ENCODE measurements at regions not wholly inside any gene's neighbourhood (a gene's known extent, or its start where the extent isn't known, plus 50 kb on each side); places are given as distances from the start of the nearest gene placed in this dataset.

- Histone ChIP-seq H3K4me1 (no peaks in the 10 kb centered on the region), H3K4me3 (no peak overlapping the region), H3K9me3 (no peaks in the 10 kb centered on the region), H3K27ac (no peak overlapping the region), H3K4me2 (no peak overlapping the region)
- TF ChIP-seq RNF2 (IDR thresholded peaks at IDR 0.05; ENCODE audit: borderline replicate concordance, low read depth) = no peak
- TF ChIP-seq ELK1 (IDR thresholded peaks at IDR 0.05; ENCODE audit: low read depth, low read length) = no peak
- no peak for TF ChIP-seq POLR2AphosphoS2 (conservative IDR thresholded peaks at IDR 0.05; ENCODE audit: low read length)
- no peak for TF ChIP-seq ESRRA (IDR thresholded peaks at IDR 0.05; ENCODE audit: borderline replicate concordance, low read length)
- TF ChIP-seq JUN (IDR thresholded peaks at IDR 0.05) = no peak
- no peak for TF ChIP-seq GATA3 (IDR thresholded peaks at IDR 0.05; ENCODE audit: borderline replicate concordance)
- no peak for TF ChIP-seq CBX8 (IDR thresholded peaks at IDR 0.05)
- TF ChIP-seq EHF (CRISPR knock-in tag; IDR thresholded peaks at IDR 0.05) = no peak
- no peak for TF ChIP-seq HEYL (CRISPR knock-in tag; IDR thresholded peaks at IDR 0.05)
- no peak for TF ChIP-seq HDAC2 (IDR thresholded peaks at IDR 0.05)
- no peak for TF ChIP-seq MAFK (IDR thresholded peaks at IDR 0.05; ENCODE audit: partially characterized antibody)
- TF ChIP-seq CTCF (IDR thresholded peaks at IDR 0.05) = no peak
- TF ChIP-seq KDM1A (IDR thresholded peaks at IDR 0.05; ENCODE audit: low read depth) = no peak
- DNase-seq (ENCODE audit: low read depth in 1 of 2, low spot score in 1 of 2) = no peak
- 16% methylated on average over 3 of the region's 3 CpGs for WGBS (ENCODE audit: missing lambda C conversion rate)
- ChIA-PET POLR2A (no interaction called here), CTCF (no interaction called here)
- ATAC-seq = no peak
- FAIRE-seq = no peak
Measured at GRCh38 chrX:140354431-140355120, 150.3 kb downstream of the SOX3 start.

- Histone ChIP-seq H3K4me1 (no peaks in the 10 kb centered on the region), H3K4me2 (no peak overlapping the region), H3K9me3 (no peaks in the 10 kb centered on the region), H3K27ac (no peak overlapping the region), H3K4me3 (no peak overlapping the region)
- FAIRE-seq = no peak
- POLR2A ChIA-PET = no interaction called here
- no peak for DNase-seq (ENCODE audit: low read depth in 1 of 2, low spot score in 1 of 2)
- 0% methylated on average over 1 of the region's 1 CpG for WGBS (ENCODE audit: missing lambda C conversion rate)
- no peak for TF ChIP-seq HOXB5 (CRISPR knock-in tag; IDR thresholded peaks at IDR 0.05)
- TF ChIP-seq MAFK (IDR thresholded peaks at IDR 0.05; ENCODE audit: partially characterized antibody) = no peak
- no peak for TF ChIP-seq POLR2AphosphoS2 (conservative IDR thresholded peaks at IDR 0.05; ENCODE audit: low read length)
- TF ChIP-seq FOSL2 (IDR thresholded peaks at IDR 0.05) = no peak
- no peak for TF ChIP-seq FOSL2 (CRISPR knock-in tag; IDR thresholded peaks at IDR 0.05)
- TF ChIP-seq REST (IDR thresholded peaks at IDR 0.05) = no peak
- no peak for TF ChIP-seq ATOH8 (CRISPR knock-in tag; IDR thresholded peaks at IDR 0.05; ENCODE audit: low read depth)
- TF ChIP-seq JUNB (IDR thresholded peaks at IDR 0.05) = no peak
- no peak for TF ChIP-seq HEYL (CRISPR knock-in tag; IDR thresholded peaks at IDR 0.05)
- TF ChIP-seq ZSCAN20 (CRISPR knock-in tag; IDR thresholded peaks at IDR 0.05) = no peak
- no peak for TF ChIP-seq ZNF302 (CRISPR knock-in tag; IDR thresholded peaks at IDR 0.05)
- no peak for TF ChIP-seq USF2 (IDR thresholded peaks at IDR 0.05)
- TF ChIP-seq CHD2 (IDR thresholded peaks at IDR 0.05; ENCODE audit: low read length, partially characterized antibody) = no peak
- no peak for TF ChIP-seq SMC3 (IDR thresholded peaks at IDR 0.05)
- CTCF ChIA-PET = no interaction called here
- ATAC-seq = no peak
Measured at GRCh38 chrX:140346729-140347128, 158.1 kb downstream of the SOX3 start.

All from A549 (cell line).